CD14-positive monocyte (primary cell): ENCODE measurements at regions not wholly inside any gene's neighbourhood (a gene's known extent, or its start where the extent isn't known, plus 50 kb on each side); places are given as distances from the start of the nearest gene placed in this dataset.

ENCODE experiments used
- DNase-seq, 3 donors: peaks; one replicate each; pipeline ENCODE4 v3.0.0-alpha.2; 2011 to 2022
- H2AFZ ChIP-seq: 2 replicates; pipeline ENCODE4 v1.6.0; 2012; ENCODE audit warnings: mild to moderate bottlenecking, low read depth, low read length, inconsistent platforms; ENCODE audit not compliant: insufficient read depth, poor library complexity, severe bottlenecking
- H3K27ac ChIP-seq, 2 donors: 1 replicate in 1 of 2; 2 replicates in 1 of 2; pipeline ENCODE4 v1.5.1; 2012 to 2013; ENCODE audit warnings: low read length in 2 of 2, control low read depth in 1 of 2, inconsistent platforms in 1 of 2, low read depth in 1 of 2, mild to moderate bottlenecking in 1 of 2
- H3K27me3 ChIP-seq, 2 donors: one replicate each; pipeline versions ENCODE4 v1.6.0 to v1.6.1; 2011 to 2013; ENCODE audit warnings: low read length in 2 of 2; ENCODE audit not compliant: control insufficient read depth in 2 of 2, insufficient read depth in 2 of 2
- H3K36me3 ChIP-seq, 2 donors: replicated peaks in 1 of 2; 1 replicate in 1 of 2; 2 replicates in 1 of 2; pipeline versions ENCODE4 v1.5.1 to v1.6.1; 2012 to 2013; ENCODE audit warnings: low read length in 2 of 2, control low read depth in 1 of 2, inconsistent platforms in 1 of 2, mild to moderate bottlenecking in 1 of 2; ENCODE audit not compliant: insufficient read depth in 2 of 2, control insufficient read depth in 1 of 2
- H3K4me1 ChIP-seq, 2 donors: 1 replicate in 1 of 2; 2 replicates in 1 of 2; pipeline versions ENCODE4 v1.5.1 to v1.6.1; 2012 to 2013; ENCODE audit warnings: low read length in 2 of 2, control low read depth in 1 of 2, inconsistent platforms in 1 of 2, mild to moderate bottlenecking in 1 of 2, moderate library complexity in 1 of 2; ENCODE audit not compliant: insufficient read depth in 2 of 2, control insufficient read depth in 1 of 2
- H3K4me2 ChIP-seq: replicated peaks from 2 replicates; pipeline ENCODE3; 2012; ENCODE audit warnings: low read length, moderate library complexity, mild to moderate bottlenecking; ENCODE audit not compliant: poor library complexity, severe bottlenecking; ENCODE audit errors: extremely low read depth
- H3K4me3 ChIP-seq, 3 experiments: fragments of 200-600 bp in 1 of 3; sonication (generic) in 1 of 3; replicated peaks in 1 of 3; 1 replicate in 2 of 3; 2 replicates in 1 of 3; pipeline ENCODE4 v1.5.1; 2011 to 2013; ENCODE audit warnings: low read length in 3 of 3, mild to moderate bottlenecking in 3 of 3, control low read depth in 2 of 3, low read depth in 2 of 3, inconsistent platforms in 1 of 3, moderate library complexity in 1 of 3
- H3K79me2 ChIP-seq: 2 replicates; pipeline ENCODE4 v1.6.0; 2012; ENCODE audit warnings: mild to moderate bottlenecking, control low read depth, inconsistent platforms, low read length, moderate library complexity; ENCODE audit not compliant: insufficient read depth
- H3K9ac ChIP-seq: 2 replicates; pipeline ENCODE4 v1.6.0; 2017; ENCODE audit warnings: low read length, mild to moderate bottlenecking; ENCODE audit not compliant: insufficient read depth, poor library complexity, severe bottlenecking
- H3K9me3 ChIP-seq, 2 donors: replicated peaks in 1 of 2; 1 replicate in 1 of 2; 2 replicates in 1 of 2; pipeline versions ENCODE4 v1.5.1 to v1.6.1; 2012 to 2013; ENCODE audit warnings: low read length in 2 of 2, control low read depth in 1 of 2; ENCODE audit not compliant: control insufficient read depth in 1 of 2, insufficient read depth in 1 of 2
- H4K20me1 ChIP-seq: 2 replicates; pipeline ENCODE4 v1.6.0; 2012; ENCODE audit warnings: mild to moderate bottlenecking, low read length, control low read depth, moderate library complexity; ENCODE audit not compliant: insufficient read depth
- H3K27ac Mint-ChIP-seq, 7 donors: one replicate each; pipeline ENCODE4 v1.8.0; 2020; ENCODE audit warnings: mild to moderate bottlenecking in 7 of 7, mixed read lengths in 7 of 7, moderate library complexity in 6 of 7, inconsistent platforms in 2 of 7
- H3K27me3 Mint-ChIP-seq, 3 donors: one replicate each; pipeline ENCODE4 v1.8.0; 2021 to 2022; ENCODE audit warnings: low read depth in 3 of 3, mild to moderate bottlenecking in 3 of 3, mixed read lengths in 3 of 3, moderate library complexity in 3 of 3, inconsistent platforms in 1 of 3
- H3K36me3 Mint-ChIP-seq, 2 donors: one replicate each; pipeline ENCODE4 v1.8.0; 2020; ENCODE audit warnings: mixed read lengths in 2 of 2, inconsistent platforms in 1 of 2, mild to moderate bottlenecking in 1 of 2
- H3K4me1 Mint-ChIP-seq: one replicate; pipeline ENCODE4 v1.8.0; 2020; ENCODE audit warnings: mild to moderate bottlenecking, mixed read lengths
- H3K4me3 Mint-ChIP-seq, 2 donors: one replicate each; pipeline ENCODE4 v1.8.0; 2020; ENCODE audit warnings: mild to moderate bottlenecking in 2 of 2, mixed read lengths in 2 of 2, moderate library complexity in 1 of 2
- H3K9me3 Mint-ChIP-seq, 7 donors: one replicate each; pipeline ENCODE4 v1.8.0; 2020 to 2022; ENCODE audit warnings: mixed read lengths in 7 of 7, mild to moderate bottlenecking in 6 of 7, moderate library complexity in 6 of 7, inconsistent platforms in 2 of 7
- WGBS: methylation state at CpG from one replicate; pipeline ENCODE4 v1.1.5; 2013; ENCODE audit warnings: missing lambda C conversion rate; ENCODE audit not compliant: insufficient coverage; 5-methylcytosine and 5-hydroxymethylcytosine counted together
- intact Hi-C, 2 donors: fragments of 100-400 bp; cut with micrococcal nuclease; formaldehyde crosslinking; loops; one replicate each; pipeline versions ENCODE4 v1.15.0 to v1.15.1; 2023
- TF ChIP-seq, protein P1 (sequence below): fragments of 200-600 bp; IDR thresholded peaks from one replicate; pipeline ENCODE4 v1.8.0; 2022; ENCODE audit warnings: antibody characterized with exemption, mild to moderate bottlenecking

DNA sequence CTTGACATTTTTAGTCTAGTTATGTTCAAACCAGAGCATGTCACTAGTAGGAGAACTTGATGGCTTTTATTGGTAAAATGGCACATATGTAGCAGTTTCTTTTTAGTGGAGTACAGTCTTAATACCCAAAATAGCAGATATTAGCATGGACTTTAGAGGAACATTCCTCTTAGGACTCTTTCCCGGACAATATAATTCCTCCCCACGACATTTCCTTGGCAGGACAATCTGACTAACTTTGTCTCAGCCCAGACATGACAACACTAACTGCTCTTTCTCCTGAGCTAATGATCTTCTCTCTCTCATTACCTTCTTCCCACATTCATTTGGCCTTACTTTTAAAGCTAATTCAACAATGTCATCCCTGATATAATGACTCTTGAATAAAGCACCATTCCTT is 62.5 kb downstream of the ADAMTS1 start:
- no peaks in the 10 kb centered on the region for H3K36me3 Mint-ChIP-seq
- H3K27ac Mint-ChIP-seq, result no peak overlapping the region
- Histone ChIP-seq H3K9ac (no peak overlapping the region), H3K9me3 (no peaks in the 10 kb centered on the region), H4K20me1 (no peaks in the 10 kb centered on the region), H2AFZ (no peak overlapping the region), H3K27me3 (no peaks in the 10 kb centered on the region), H3K36me3 (no peaks in the 10 kb centered on the region), H3K4me2 (no peak overlapping the region), H3K27ac (no peak overlapping the region), H3K4me3 (no peak overlapping the region), H3K79me2 (no peaks in the 10 kb centered on the region), H3K4me1 (no peaks in the 10 kb centered on the region)
- peaks cover 0 to 1% (median 0%) of the 10 kb centered on the region in 3 donors for H3K27me3 Mint-ChIP-seq
- TF ChIP-seq, protein P1, sequence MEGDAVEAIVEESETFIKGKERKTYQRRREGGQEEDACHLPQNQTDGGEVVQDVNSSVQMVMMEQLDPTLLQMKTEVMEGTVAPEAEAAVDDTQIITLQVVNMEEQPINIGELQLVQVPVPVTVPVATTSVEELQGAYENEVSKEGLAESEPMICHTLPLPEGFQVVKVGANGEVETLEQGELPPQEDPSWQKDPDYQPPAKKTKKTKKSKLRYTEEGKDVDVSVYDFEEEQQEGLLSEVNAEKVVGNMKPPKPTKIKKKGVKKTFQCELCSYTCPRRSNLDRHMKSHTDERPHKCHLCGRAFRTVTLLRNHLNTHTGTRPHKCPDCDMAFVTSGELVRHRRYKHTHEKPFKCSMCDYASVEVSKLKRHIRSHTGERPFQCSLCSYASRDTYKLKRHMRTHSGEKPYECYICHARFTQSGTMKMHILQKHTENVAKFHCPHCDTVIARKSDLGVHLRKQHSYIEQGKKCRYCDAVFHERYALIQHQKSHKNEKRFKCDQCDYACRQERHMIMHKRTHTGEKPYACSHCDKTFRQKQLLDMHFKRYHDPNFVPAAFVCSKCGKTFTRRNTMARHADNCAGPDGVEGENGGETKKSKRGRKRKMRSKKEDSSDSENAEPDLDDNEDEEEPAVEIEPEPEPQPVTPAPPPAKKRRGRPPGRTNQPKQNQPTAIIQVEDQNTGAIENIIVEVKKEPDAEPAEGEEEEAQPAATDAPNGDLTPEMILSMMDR, result no peak
- DNase-seq, result no peak
- peaks cover 2 to 6% (median 2%) of the 10 kb centered on the region in 7 donors for H3K9me3 Mint-ChIP-seq
- no peak overlapping the region for H3K4me3 Mint-ChIP-seq
- H3K4me1 Mint-ChIP-seq, result no peaks in the 10 kb centered on the region
- WGBS, result 94% methylated on average over 2 of the region's 2 CpGs
- intact Hi-C loops, result no loop called here

DNA sequence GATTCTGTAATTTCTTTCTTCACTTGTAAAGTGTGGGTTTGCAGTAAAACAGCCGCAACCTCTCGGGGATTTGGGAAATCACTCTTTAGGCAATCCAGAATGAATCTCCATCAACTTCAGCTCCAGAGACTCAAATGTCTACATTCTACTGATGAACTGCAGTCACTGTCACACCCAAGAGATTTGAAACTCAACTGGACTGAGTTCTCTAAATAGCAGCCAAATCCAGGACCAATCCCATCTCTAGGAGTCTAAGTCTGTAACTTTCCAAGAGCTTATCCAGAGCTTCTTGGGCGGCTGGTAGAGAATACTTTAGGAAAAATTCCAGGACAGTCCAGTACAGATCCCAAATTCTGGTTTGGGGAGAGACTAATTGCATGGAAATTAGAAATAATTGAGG is 62.9 kb downstream of the ADAMTS1 start:
- H4K20me1 ChIP-seq, result no peaks in the 10 kb centered on the region
- H3K4me1 Mint-ChIP-seq, result no peaks in the 10 kb centered on the region
- no peak overlapping the region for H3K9ac ChIP-seq
- no peak overlapping the region for H3K4me2 ChIP-seq
- no peak overlapping the region for H2AFZ ChIP-seq
- no peaks in the 10 kb centered on the region for H3K36me3 Mint-ChIP-seq
- H3K27ac ChIP-seq, result no peak overlapping the region
- TF ChIP-seq, protein P1, result no peak
- no peaks in the 10 kb centered on the region for H3K4me1 ChIP-seq
- peaks cover 2 to 6% (median 2%) of the 10 kb centered on the region in 7 donors for H3K9me3 Mint-ChIP-seq
- no peak for DNase-seq
- intact Hi-C loops, result no loop called here
- H3K9me3 ChIP-seq, result no peaks in the 10 kb centered on the region
- no peaks in the 10 kb centered on the region for H3K36me3 ChIP-seq
- 100% methylated on average over 1 of the region's 3 CpGs for WGBS
- H3K4me3 Mint-ChIP-seq, result no peak overlapping the region
- H3K27ac Mint-ChIP-seq, result no peak overlapping the region
- peaks cover 0 to 1% (median 0%) of the 10 kb centered on the region in 3 donors for H3K27me3 Mint-ChIP-seq
- H3K4me3 ChIP-seq, result no peak overlapping the region
- H3K79me2 ChIP-seq, result no peaks in the 10 kb centered on the region
- no peaks in the 10 kb centered on the region for H3K27me3 ChIP-seq
